IMR-90 (cell line): ENCODE measurements at regions not wholly inside any gene's neighbourhood (a gene's known extent, or its start where the extent isn't known, plus 50 kb on each side); places are given as distances from the start of the nearest gene placed in this dataset.

Source experiments
- ATAC-seq: fragments of 200-7000 bp; cut with Tn5 transposase; 2 replicates; pipeline ENCODE4 v1.9.1; 2020; ENCODE audit warnings: low read depth, mild to moderate bottlenecking, moderate library complexity
- BruUV-seq: library from RNA; stranded (reverse); fragments of 400-500 nt; replicated peaks from 2 replicates; lab custom pipeline; 2021; lab: Mats Ljungman, UMichigan
- CTCF ChIA-PET: fragments of 300-600 bp; formaldehyde crosslinking; extraction: SDS; loops from one replicate; lab custom pipeline; 2021; ENCODE audit warnings: antibody characterized with exemption; lab: Yijun Ruan, JAX
- POLR2A ChIA-PET: fragments of 300-600 bp; sonication (Branson Sonifier 250); formaldehyde crosslinking; loops from one replicate; lab custom pipeline; 2022; ENCODE audit warnings: antibody characterized with exemption; ENCODE audit not compliant: unreplicated experiment; lab: Charles Lee
- DNase-seq: peaks from one replicate; pipeline ENCODE4 v3.0.0; 2013
- H2AFZ ChIP-seq: replicated peaks from 2 replicates; pipeline ENCODE3; 2013; ENCODE audit warnings: low read length, mild to moderate bottlenecking; ENCODE audit not compliant: poor library complexity
- H2AK5ac ChIP-seq: 2 replicates; pipeline ENCODE4 v1.6.1; 2013; ENCODE audit warnings: low read depth, low read length, inconsistent platforms
- H2AK9ac ChIP-seq: replicated peaks from 2 replicates; pipeline ENCODE3; 2013; ENCODE audit warnings: mild to moderate bottlenecking, low read depth, low read length, moderate library complexity; ENCODE audit not compliant: poor library complexity
- H2BK120ac ChIP-seq: 2 replicates; pipeline ENCODE4 v1.6.1; 2013; ENCODE audit warnings: low read depth, low read length, inconsistent platforms
- H2BK15ac ChIP-seq: 3 replicates; pipeline ENCODE4 v1.6.1; 2013; ENCODE audit warnings: low read depth, low read length, inconsistent platforms
- H2BK20ac ChIP-seq: 2 replicates; pipeline ENCODE4 v1.6.1; 2013; ENCODE audit warnings: low read depth, mild to moderate bottlenecking, inconsistent platforms, low read length, moderate library complexity
- H2BK5ac ChIP-seq: 2 replicates; pipeline ENCODE4 v1.6.1; 2013; ENCODE audit warnings: mild to moderate bottlenecking, low read depth, low read length, inconsistent platforms; ENCODE audit not compliant: poor library complexity, severe bottlenecking
- H3K14ac ChIP-seq: replicated peaks from 2 replicates; pipeline ENCODE4 v1.6.1; 2013; ENCODE audit warnings: low read depth, low read length, inconsistent platforms
- H3K18ac ChIP-seq: 2 replicates; pipeline ENCODE4 v1.6.1; 2013; ENCODE audit warnings: low read depth, low read length, control low read depth
- H3K23ac ChIP-seq: 2 replicates; pipeline ENCODE4 v1.6.1; 2013; ENCODE audit warnings: low read depth, low read length, inconsistent platforms
- H3K27ac ChIP-seq: 2 replicates; pipeline ENCODE4 v1.5.1; 2013; ENCODE audit warnings: mild to moderate bottlenecking, control low read depth, low read length; ENCODE audit not compliant: insufficient read depth
- H3K27me3 ChIP-seq: 2 replicates; pipeline ENCODE4 v1.6.1; 2013; ENCODE audit warnings: low read length; ENCODE audit not compliant: control insufficient read depth, insufficient read depth
- H3K36me3 ChIP-seq: 2 replicates; pipeline ENCODE4 v1.6.1; 2013; ENCODE audit warnings: low read length, mixed read lengths; ENCODE audit not compliant: control insufficient read depth, insufficient read depth
- H3K4ac ChIP-seq: 2 replicates; pipeline ENCODE4 v1.6.1; 2013; ENCODE audit warnings: low read depth, low read length, inconsistent platforms
- H3K4me1 ChIP-seq: 2 replicates; pipeline ENCODE4 v1.6.1; 2013; ENCODE audit warnings: low read length, mixed read lengths; ENCODE audit not compliant: control insufficient read depth, insufficient read depth
- H3K4me2 ChIP-seq: 2 replicates; pipeline ENCODE4 v1.6.1; 2013; ENCODE audit warnings: low read depth, mild to moderate bottlenecking, control low read depth, low read length, moderate library complexity
- H3K4me3 ChIP-seq: 2 replicates; pipeline ENCODE4 v1.5.1; 2013; ENCODE audit warnings: low read depth, mild to moderate bottlenecking, control low read depth, low read length, moderate library complexity; ENCODE audit not compliant: insufficient read depth
- H3K56ac ChIP-seq: 2 replicates; pipeline ENCODE4 v1.6.1; 2013; ENCODE audit warnings: low read length, inconsistent platforms; ENCODE audit not compliant: insufficient read depth; ENCODE audit errors: extremely low read depth
- H3K79me1 ChIP-seq, 2 experiments: 2 replicates each; pipeline ENCODE4 v1.6.1; 2013; ENCODE audit warnings: low read length in 2 of 2, inconsistent platforms in 1 of 2, low read depth in 1 of 2
- H3K9ac ChIP-seq: 2 replicates; pipeline ENCODE4 v1.6.1; 2013; ENCODE audit warnings: low read depth, low read length, control low read depth
- H3K9me1 ChIP-seq: 2 replicates; pipeline ENCODE4 v1.6.1; 2013; ENCODE audit warnings: low read length, inconsistent platforms; ENCODE audit not compliant: insufficient read depth
- H3K9me3 ChIP-seq: 2 replicates; pipeline ENCODE4 v1.6.1; 2013; ENCODE audit warnings: low read length; ENCODE audit not compliant: control insufficient read depth, insufficient read depth
- H4K20me1 ChIP-seq: 2 replicates; pipeline ENCODE4 v1.6.1; 2013; ENCODE audit warnings: low read length, inconsistent platforms; ENCODE audit not compliant: insufficient read depth
- H4K5ac ChIP-seq: 2 replicates; pipeline ENCODE4 v1.6.1; 2013; ENCODE audit warnings: mild to moderate bottlenecking, low read depth, low read length, control low read depth
- H4K8ac ChIP-seq, 2 experiments: 2 replicates each; pipeline ENCODE4 v1.6.1; 2013; ENCODE audit warnings: low read depth in 2 of 2, low read length in 2 of 2, control low read depth in 1 of 2, inconsistent platforms in 1 of 2
- H4K91ac ChIP-seq: 2 replicates; pipeline ENCODE4 v1.6.1; 2013; ENCODE audit warnings: low read depth, low read length, inconsistent platforms; ENCODE audit not compliant: insufficient read depth
- CEBPB ChIP-seq: IDR thresholded peaks from 2 replicates; pipeline ENCODE4 v1.6.1; 2012; ENCODE audit warnings: low read depth, low read length, improper control_type of control experiment
- CHD1 ChIP-seq: IDR thresholded peaks from 2 replicates; pipeline ENCODE4 v1.6.1; 2012; ENCODE audit warnings: low read depth, low read length, improper control_type of control experiment
- MAZ ChIP-seq: IDR thresholded peaks from 2 replicates; pipeline ENCODE4 v1.6.1; 2012; ENCODE audit warnings: low read depth, mild to moderate bottlenecking, low read length, improper control_type of control experiment, moderate library complexity, borderline replicate concordance
- RCOR1 ChIP-seq: IDR thresholded peaks from 2 replicates; pipeline ENCODE4 v1.6.1; 2012; ENCODE audit warnings: mild to moderate bottlenecking, low read length, improper control_type of control experiment; ENCODE audit not compliant: insufficient replicate concordance
- WGBS, 2 experiments: methylation state at CpG; one replicate each; pipeline versions ENCODE4 v1.1.5 to v1.1.7; 2013; ENCODE audit warnings: missing lambda C conversion rate in 2 of 2; ENCODE audit not compliant: insufficient read length in 1 of 2; ENCODE audit errors: extremely low coverage in 2 of 2; 5-methylcytosine and 5-hydroxymethylcytosine counted together
- dilution Hi-C: fragments of 300-500 bp; cut with HindIII; formaldehyde crosslinking; loops from one replicate; pipeline ENCODE4 v1.14.3; 2018; ENCODE audit warnings: low sequenced_read_pairs; ENCODE audit not compliant: unreplicated experiment
- in situ Hi-C: fragments of 300-500 bp; cut with MboI; formaldehyde crosslinking; loops from 3 replicates; pipeline ENCODE4 v1.14.3; 2019; ENCODE audit warnings: low sequenced_read_pairs, inconsistent platforms, mixed read lengths
- intact Hi-C: fragments of 100-400 bp; cut with micrococcal nuclease; formaldehyde crosslinking; loops from 2 replicates; pipeline ENCODE4 v1.10.0; 2022
- TF ChIP-seq, protein P1 (sequence below): fragments of 150-350 bp; IDR thresholded peaks from 2 replicates; pipeline ENCODE4 v1.6.1; 2017; ENCODE audit warnings: mild to moderate bottlenecking, antibody characterized with exemption, low read length, low read depth
- TF ChIP-seq, protein P2 (sequence below): fragments of 150-350 bp; IDR thresholded peaks from 2 replicates; pipeline ENCODE4 v1.6.1; 2016; ENCODE audit warnings: low read depth, mild to moderate bottlenecking, low read length, moderate library complexity, borderline replicate concordance

DNA sequence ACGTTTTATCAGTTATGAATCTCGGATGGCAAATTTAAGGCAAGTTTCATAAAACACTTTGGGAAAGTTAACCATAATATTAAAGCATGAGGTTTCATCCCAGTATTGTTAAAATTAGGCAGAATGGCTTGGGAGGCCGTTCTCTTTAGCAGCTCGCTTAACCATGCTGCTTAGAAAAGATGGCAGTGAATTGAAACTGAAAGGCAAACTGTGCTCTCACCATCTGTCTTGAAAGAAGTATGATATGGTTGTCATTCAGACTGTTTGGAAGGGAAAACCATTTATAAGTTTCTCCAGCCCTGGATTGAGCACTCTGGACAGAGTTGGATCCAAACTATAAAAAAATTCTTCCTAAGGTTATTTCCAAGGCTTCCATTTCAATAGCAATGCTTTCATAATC, 332.3 kb upstream of the SUCLG2 start:
- H2BK20ac ChIP-seq, result no peak overlapping the region
- no peaks in the 10 kb centered on the region for H3K79me1 ChIP-seq
- no peak overlapping the region for H3K18ac ChIP-seq
- dilution Hi-C loops (no loop called here), intact Hi-C loops (no loop called here), in situ Hi-C loops (no loop called here)
- H3K27me3 ChIP-seq, result no peaks in the 10 kb centered on the region
- H3K9ac ChIP-seq, result no peak overlapping the region
- H3K36me3 ChIP-seq, result no peaks in the 10 kb centered on the region
- WGBS, 2 experiments, result no CpG with 5 or more reads among the region's 4 CpGs
- ChIA-PET CTCF (no interaction called here), POLR2A (no interaction called here)
- H2BK5ac ChIP-seq, result no peak overlapping the region
- TF ChIP-seq RCOR1, result no peak
- TF ChIP-seq, protein P1, sequence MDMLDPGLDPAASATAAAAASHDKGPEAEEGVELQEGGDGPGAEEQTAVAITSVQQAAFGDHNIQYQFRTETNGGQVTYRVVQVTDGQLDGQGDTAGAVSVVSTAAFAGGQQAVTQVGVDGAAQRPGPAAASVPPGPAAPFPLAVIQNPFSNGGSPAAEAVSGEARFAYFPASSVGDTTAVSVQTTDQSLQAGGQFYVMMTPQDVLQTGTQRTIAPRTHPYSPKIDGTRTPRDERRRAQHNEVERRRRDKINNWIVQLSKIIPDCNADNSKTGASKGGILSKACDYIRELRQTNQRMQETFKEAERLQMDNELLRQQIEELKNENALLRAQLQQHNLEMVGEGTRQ, result no peak
- no peak for TF ChIP-seq MAZ
- TF ChIP-seq CHD1, result no peak
- no peak for TF ChIP-seq CEBPB
- TF ChIP-seq, protein P2, sequence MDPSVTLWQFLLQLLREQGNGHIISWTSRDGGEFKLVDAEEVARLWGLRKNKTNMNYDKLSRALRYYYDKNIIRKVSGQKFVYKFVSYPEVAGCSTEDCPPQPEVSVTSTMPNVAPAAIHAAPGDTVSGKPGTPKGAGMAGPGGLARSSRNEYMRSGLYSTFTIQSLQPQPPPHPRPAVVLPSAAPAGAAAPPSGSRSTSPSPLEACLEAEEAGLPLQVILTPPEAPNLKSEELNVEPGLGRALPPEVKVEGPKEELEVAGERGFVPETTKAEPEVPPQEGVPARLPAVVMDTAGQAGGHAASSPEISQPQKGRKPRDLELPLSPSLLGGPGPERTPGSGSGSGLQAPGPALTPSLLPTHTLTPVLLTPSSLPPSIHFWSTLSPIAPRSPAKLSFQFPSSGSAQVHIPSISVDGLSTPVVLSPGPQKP, result no peak
- no peak overlapping the region for H2BK15ac ChIP-seq
- H2BK120ac ChIP-seq, result no peak overlapping the region
- H3K9me3 ChIP-seq, result no peaks in the 10 kb centered on the region
- no peak overlapping the region for H2AK5ac ChIP-seq
- no peak overlapping the region for H3K23ac ChIP-seq
- no peak overlapping the region for H4K5ac ChIP-seq
- H3K9me1 ChIP-seq, result no peaks in the 10 kb centered on the region
- H3K14ac ChIP-seq, result no peak overlapping the region
- no peak overlapping the region for H3K4ac ChIP-seq
- H4K20me1 ChIP-seq, result no peaks in the 10 kb centered on the region
- no peak overlapping the region for H3K27ac ChIP-seq
- H2AK9ac ChIP-seq, result no peak overlapping the region
- H3K4me2 ChIP-seq, result no peak overlapping the region
- no peak overlapping the region for H4K8ac ChIP-seq
- no TSS peak for BruUV-seq
- no peak overlapping the region for H3K56ac ChIP-seq
- ATAC-seq (no peak), DNase-seq (no peak)
- no peaks in the 10 kb centered on the region for H3K4me1 ChIP-seq
- H2AFZ ChIP-seq, result no peak overlapping the region
- H3K4me3 ChIP-seq, result no peak overlapping the region
- H4K91ac ChIP-seq, result no peak overlapping the region
